SK-N-SH (cell line): ENCODE measurements at regions not wholly inside any gene's neighbourhood (a gene's known extent, or its start where the extent isn't known, plus 50 kb on each side); places are given as distances from the start of the nearest gene placed in this dataset.

Experiments used
- CHD2 ChIP-seq: fragments of 150-350 bp; IDR thresholded peaks from 2 replicates; pipeline ENCODE4 v1.6.1; 2018; ENCODE audit warnings: low read length; ENCODE audit not compliant: partially characterized antibody
- EP300 ChIP-seq, 2 experiments: IDR thresholded peaks; 2 replicates each; pipeline versions ENCODE4 v1.4.0 to v1.6.1; 2012; ENCODE audit warnings: borderline replicate concordance in 1 of 2, low read depth in 1 of 2, low read length in 1 of 2
- RAD21 ChIP-seq: IDR thresholded peaks from 2 replicates; pipeline ENCODE4 v1.6.1; 2012; ENCODE audit warnings: mild to moderate bottlenecking, low read length
- YY1 ChIP-seq: IDR thresholded peaks from 2 replicates; pipeline ENCODE4 v1.4.0; 2012; ENCODE audit warnings: low read depth, mild to moderate bottlenecking
- TF ChIP-seq, protein P1 (sequence below): fragments of 200-600 bp; sonication (generic); IDR thresholded peaks from 2 replicates; pipeline ENCODE4 v1.6.1; 2017; ENCODE audit warnings: antibody characterized with exemption, mild to moderate bottlenecking, moderate library complexity
- TF ChIP-seq, protein P2 (sequence below): IDR thresholded peaks from 2 replicates; pipeline ENCODE4 v1.4.0; 2012; ENCODE audit warnings: low read depth, borderline replicate concordance
- TF ChIP-seq, protein P3 (sequence below): fragments of 150-350 bp; IDR thresholded peaks from 2 replicates; pipeline ENCODE4 v1.6.1; 2017; ENCODE audit warnings: antibody characterized with exemption, low read length, low read depth, borderline replicate concordance
- TF ChIP-seq, protein P4 (sequence below): IDR thresholded peaks from 2 replicates; pipeline ENCODE4 v1.4.0; 2012; ENCODE audit warnings: low read depth
- TF ChIP-seq, protein P5 (sequence below): IDR thresholded peaks from 2 replicates; pipeline ENCODE4 v1.6.1; 2012; ENCODE audit warnings: mild to moderate bottlenecking, low read depth, low read length, moderate library complexity

DNA sequence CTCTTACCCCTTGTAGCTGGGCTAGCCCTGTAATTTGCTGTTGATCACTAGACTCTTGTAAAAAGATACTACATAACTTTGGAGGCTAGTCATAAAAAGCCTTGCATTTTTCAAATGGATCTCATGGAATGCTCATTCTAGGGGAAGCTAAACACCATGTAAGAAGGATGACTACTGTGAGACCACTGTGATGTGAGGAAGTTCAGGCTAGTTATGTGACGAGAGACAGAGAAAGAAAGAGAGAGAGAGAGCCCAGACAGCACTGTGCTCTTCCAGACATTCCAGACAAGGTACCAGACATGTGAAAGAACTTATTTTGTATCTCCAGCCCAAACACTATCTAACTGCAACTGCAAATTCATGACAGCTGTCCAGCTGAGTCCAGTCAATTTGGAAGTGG, 404.6 kb upstream of the PITX2 start:
- TF ChIP-seq, protein P1, sequence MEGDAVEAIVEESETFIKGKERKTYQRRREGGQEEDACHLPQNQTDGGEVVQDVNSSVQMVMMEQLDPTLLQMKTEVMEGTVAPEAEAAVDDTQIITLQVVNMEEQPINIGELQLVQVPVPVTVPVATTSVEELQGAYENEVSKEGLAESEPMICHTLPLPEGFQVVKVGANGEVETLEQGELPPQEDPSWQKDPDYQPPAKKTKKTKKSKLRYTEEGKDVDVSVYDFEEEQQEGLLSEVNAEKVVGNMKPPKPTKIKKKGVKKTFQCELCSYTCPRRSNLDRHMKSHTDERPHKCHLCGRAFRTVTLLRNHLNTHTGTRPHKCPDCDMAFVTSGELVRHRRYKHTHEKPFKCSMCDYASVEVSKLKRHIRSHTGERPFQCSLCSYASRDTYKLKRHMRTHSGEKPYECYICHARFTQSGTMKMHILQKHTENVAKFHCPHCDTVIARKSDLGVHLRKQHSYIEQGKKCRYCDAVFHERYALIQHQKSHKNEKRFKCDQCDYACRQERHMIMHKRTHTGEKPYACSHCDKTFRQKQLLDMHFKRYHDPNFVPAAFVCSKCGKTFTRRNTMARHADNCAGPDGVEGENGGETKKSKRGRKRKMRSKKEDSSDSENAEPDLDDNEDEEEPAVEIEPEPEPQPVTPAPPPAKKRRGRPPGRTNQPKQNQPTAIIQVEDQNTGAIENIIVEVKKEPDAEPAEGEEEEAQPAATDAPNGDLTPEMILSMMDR, result no peak
- TF ChIP-seq, protein P2, sequence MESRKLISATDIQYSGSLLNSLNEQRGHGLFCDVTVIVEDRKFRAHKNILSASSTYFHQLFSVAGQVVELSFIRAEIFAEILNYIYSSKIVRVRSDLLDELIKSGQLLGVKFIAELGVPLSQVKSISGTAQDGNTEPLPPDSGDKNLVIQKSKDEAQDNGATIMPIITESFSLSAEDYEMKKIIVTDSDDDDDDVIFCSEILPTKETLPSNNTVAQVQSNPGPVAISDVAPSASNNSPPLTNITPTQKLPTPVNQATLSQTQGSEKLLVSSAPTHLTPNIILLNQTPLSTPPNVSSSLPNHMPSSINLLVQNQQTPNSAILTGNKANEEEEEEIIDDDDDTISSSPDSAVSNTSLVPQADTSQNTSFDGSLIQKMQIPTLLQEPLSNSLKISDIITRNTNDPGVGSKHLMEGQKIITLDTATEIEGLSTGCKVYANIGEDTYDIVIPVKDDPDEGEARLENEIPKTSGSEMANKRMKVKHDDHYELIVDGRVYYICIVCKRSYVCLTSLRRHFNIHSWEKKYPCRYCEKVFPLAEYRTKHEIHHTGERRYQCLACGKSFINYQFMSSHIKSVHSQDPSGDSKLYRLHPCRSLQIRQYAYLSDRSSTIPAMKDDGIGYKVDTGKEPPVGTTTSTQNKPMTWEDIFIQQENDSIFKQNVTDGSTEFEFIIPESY, result no peak
- TF ChIP-seq, protein P3, sequence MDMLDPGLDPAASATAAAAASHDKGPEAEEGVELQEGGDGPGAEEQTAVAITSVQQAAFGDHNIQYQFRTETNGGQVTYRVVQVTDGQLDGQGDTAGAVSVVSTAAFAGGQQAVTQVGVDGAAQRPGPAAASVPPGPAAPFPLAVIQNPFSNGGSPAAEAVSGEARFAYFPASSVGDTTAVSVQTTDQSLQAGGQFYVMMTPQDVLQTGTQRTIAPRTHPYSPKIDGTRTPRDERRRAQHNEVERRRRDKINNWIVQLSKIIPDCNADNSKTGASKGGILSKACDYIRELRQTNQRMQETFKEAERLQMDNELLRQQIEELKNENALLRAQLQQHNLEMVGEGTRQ, result no peak
- TF ChIP-seq EP300 (IDR thresholded peaks at IDR 0.05; ENCODE audit: borderline replicate concordance in 1 of 2, low read depth in 1 of 2, low read length in 1 of 2) (no peak), RAD21 (no peak), YY1 (no peak), CHD2 (no peak)
- TF ChIP-seq, protein P4, sequence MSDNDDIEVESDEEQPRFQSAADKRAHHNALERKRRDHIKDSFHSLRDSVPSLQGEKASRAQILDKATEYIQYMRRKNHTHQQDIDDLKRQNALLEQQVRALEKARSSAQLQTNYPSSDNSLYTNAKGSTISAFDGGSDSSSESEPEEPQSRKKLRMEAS, result no peak
- TF ChIP-seq, protein P5, sequence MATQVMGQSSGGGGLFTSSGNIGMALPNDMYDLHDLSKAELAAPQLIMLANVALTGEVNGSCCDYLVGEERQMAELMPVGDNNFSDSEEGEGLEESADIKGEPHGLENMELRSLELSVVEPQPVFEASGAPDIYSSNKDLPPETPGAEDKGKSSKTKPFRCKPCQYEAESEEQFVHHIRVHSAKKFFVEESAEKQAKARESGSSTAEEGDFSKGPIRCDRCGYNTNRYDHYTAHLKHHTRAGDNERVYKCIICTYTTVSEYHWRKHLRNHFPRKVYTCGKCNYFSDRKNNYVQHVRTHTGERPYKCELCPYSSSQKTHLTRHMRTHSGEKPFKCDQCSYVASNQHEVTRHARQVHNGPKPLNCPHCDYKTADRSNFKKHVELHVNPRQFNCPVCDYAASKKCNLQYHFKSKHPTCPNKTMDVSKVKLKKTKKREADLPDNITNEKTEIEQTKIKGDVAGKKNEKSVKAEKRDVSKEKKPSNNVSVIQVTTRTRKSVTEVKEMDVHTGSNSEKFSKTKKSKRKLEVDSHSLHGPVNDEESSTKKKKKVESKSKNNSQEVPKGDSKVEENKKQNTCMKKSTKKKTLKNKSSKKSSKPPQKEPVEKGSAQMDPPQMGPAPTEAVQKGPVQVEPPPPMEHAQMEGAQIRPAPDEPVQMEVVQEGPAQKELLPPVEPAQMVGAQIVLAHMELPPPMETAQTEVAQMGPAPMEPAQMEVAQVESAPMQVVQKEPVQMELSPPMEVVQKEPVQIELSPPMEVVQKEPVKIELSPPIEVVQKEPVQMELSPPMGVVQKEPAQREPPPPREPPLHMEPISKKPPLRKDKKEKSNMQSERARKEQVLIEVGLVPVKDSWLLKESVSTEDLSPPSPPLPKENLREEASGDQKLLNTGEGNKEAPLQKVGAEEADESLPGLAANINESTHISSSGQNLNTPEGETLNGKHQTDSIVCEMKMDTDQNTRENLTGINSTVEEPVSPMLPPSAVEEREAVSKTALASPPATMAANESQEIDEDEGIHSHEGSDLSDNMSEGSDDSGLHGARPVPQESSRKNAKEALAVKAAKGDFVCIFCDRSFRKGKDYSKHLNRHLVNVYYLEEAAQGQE, result no peak
